Raji (cell line): ENCODE measurements at regions not wholly inside any gene's neighbourhood (a gene's known extent, or its start where the extent isn't known, plus 50 kb on each side); places are given as distances from the start of the nearest gene placed in this dataset.

ENCODE experiments used
- POLR2A ChIP-seq: IDR thresholded peaks from 2 replicates; pipeline ENCODE4 v1.6.1; 2011; ENCODE audit warnings: low read depth, low read length, control low read depth; ENCODE audit not compliant: insufficient read depth

DNA sequence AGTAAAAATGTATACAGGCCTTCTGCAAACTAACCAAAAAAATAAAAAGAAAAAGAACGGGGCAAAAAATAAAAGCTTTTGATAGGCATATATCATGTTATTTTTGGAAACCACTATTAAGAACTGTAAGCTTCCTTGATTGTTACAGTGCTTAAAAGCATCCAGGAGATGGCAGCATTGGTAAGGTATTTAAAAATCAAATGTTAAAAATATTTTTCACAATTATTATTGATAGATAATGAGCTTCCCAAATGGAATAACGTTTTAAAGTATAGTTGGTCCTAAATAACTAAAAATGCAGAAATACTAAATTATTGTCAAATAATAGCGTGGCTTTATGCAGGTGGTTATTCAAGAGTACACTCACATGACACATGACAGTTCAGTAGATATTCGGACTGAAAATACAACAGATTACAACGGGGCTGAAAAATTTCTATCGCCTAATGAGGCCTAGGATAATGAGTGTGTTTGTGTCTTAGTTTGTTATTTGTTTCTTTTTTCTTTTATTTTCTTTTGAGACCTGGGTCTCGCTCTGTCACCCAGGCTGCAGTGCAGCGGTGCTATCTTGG, 127.2 kb upstream of the ATF7IP start:
- no peak for TF ChIP-seq POLR2A

DNA sequence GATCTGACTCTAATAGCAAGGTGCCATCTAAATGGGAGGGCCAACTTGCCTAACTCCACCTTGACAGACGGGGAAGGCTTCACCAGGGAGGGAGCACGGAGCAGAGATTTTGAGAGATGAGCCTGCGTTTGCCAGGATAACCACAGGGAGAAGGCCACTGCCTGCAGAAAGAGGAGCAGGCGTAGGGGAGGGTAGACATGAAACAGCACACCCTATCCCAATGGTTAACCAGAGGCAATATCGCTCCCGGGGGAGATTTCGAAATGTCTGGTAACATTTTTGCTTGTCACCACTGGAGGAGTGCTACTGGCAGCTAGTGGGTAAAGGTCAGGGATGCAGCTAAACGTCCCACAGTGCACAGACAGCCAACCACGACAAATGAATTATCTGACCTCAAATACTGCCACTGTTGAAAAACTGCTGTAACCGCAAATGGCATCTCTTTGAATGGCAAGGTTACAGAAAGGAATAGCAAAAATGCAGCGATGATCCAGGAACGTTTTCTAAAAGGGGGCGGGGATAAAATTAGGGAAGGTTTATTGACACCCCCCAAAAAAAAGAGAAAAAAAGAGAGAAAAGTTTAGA, 126.0 kb upstream of the ATF7IP start:
- no peak for TF ChIP-seq POLR2A

DNA sequence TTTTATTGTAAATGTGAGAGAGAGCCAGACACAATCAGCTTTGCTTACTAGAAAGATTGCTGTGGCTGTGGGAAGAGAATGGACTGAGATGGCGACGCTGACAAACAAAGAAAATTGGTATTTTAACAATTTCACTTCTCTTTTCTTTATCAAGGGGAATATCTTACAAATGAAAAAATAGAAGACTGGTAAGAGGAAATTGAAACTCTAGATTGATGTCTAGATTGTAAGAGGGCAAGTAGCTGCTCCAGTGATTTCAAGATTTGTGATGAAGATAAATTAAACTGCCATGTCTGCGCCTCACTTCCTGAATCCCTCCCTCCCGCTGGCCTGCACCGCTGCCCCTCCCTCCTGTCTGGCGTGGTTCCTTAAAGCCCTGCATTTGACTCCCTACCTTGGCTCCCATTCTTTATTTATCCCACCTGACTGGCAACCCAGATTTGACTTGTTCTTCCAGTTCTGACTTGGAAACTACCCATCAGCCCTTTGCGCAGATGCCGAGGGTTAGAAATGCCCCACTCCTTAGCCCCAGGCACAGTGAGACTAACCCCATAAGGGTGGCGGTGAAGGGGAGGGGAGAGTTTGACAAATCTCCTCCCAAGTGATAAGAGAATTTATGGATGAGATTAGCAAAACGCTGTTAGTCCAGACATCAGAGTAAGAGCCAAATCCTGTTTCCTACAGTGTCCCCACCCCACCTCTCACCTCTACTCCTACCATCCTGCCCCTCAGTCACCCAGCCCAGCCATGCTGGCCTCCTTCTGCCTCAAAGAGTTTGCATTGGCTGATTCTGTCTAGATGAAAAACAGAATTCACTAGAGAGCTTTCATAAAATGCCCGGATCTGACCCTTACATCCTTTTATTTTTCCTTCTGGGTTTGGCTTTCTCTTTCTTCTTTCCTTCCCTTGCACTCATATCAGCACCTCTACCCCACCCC, 125.3 kb upstream of the ATF7IP start:
- no peak; the same call in 1 of the 2 replicates for TF ChIP-seq POLR2A

DNA sequence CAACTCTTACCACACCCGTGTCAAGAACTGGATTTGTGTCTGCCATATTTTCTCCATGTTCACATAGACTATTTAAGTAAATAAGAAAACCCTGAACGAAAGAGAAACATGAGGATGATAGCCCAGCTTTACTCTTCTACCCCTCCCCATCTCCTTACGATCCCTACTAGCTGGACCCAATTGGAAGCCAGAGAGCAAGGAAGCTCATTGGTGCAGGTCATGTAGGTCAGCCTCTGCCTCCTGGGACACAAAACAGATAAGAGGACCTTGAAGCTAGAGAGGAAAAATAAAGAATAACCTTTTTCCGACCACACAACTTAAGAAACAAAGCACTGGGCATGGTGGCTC, 124.6 kb upstream of the ATF7IP start:
- no peak for TF ChIP-seq POLR2A

DNA sequence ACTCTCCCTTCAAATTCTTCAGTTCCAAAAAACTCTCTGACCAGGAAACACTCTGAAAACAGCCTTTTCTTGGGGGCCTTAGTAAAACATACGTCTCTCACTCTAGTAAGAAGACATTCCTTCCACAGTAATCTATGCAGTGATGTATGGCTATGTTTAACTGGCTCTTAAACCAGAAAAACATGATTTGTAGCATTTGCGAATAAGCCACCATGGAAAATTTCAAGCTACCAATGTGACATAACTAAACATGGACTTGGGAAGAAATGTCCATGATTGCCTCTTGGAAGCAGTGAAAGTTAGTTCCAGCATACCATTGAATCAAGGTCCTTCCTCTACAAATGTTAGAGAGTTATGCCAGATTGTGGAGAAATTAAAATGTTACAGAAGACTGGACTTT, 121.5 kb upstream of the ATF7IP start:
- no peak for TF ChIP-seq POLR2A

DNA sequence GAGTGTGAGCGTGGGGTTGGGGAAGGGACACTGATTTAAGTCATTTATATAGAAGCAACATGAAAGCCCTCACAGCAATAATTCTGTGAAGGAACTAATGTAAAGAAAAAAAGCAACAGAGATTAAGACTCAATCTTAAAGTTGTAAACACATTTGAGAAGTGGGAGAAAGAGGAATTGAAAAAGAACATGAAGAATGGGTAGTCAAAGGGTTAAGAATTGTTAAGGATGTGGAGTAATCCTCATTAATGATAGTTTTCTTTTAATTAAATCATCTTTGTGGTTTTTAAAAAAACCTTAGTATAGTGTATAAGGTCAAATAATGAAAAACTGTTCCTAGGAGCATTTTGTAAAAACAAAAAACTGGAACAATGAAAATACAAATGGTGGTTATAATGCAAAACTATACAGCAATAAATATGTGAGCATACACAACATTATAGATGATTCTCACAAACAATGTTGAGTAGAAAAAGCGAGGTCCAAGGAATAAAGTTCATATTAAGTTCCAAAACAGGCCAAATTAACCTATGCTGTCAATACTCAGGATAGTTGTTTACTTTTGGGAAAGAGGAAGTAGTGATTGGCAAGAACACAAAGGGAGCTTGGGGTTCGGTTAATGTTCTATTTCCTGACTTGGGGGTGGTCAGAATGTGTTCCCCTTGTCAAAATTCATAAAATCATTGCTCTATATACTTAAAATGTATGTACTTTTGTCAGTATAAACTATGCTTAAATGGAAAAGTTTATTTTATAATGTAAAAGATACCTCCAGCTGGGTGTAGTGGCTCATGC, 120.4 kb upstream of the ATF7IP start:
- TF ChIP-seq POLR2A: no peak

DNA sequence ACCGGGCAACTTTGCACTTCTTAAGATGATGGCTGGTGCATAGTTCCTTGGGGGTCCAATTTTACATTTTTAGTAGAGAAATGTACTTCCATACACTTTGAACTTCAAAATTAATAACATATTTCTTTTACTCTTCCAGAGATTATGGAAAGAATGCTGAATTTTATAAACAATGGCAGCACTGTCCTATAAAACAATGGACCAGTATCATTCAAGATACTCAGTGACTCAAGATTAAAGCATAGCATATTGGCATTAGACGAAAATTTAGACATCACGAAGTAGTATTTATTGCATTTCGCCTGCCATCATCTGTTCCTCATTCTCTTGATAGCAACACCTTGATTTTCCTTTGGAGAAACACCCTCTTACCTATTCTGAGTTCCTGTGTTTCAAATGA, 118.3 kb upstream of the ATF7IP start:
- TF ChIP-seq POLR2A: no peak

DNA sequence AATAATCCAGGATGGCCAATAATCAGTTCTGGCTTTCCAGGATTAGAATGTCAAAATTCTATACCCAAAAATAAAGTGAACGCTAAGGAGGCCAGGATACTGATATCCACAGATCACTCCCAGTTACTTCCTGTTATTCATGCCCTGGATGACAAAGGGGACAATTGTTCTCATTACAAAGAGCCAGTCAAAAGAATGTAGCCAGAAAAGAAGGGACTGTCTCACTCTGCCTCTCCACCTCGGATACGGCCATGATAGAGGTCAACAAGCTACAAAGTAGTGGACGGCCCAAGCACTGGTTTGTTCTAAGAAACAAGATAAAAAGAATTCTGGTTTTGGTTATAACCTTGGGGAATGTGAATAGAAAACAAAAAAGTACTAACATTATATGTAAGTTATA, 116.1 kb upstream of the ATF7IP start:
- TF ChIP-seq POLR2A: no peak

DNA sequence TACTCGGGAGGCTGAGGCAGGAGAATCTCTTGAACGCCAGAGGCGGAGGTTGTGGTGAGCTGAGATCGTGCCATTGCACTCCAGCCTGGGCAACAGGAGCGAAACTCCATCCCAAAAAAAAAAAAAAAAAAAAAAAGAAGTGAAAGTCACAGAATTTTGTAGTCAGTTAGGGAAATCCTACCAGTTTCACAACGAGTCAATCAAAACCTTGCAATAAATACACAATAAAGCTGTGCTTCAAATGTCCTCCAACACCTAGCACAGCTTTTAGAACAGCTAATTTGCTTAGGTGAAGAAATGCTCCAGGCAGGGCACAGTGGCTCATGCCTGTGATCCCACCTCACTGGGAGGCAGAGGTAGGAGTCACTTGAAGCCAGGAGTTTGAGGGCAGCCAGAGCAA, 112.8 kb upstream of the ATF7IP start:
- TF ChIP-seq POLR2A: no peak

DNA sequence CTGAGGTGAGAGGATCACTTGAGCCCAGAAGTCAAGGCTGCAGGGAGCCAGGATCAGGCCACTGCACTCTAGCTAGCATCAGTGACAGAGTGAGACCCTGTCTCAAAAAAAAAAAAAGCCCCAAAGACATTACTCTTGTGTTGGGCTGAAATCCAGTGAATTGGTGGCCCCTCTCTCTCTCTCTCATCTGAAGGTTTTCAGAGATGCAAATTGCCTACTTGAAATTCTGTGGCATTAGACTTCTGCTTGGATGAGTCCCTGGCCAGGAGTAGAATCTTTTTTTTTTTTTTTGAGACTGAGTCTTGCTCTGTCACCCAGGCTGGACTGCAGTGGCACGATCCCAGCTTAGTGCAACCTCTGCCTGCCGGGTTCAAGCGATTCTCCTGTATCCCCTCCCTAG, 112.0 kb upstream of the ATF7IP start:
- TF ChIP-seq POLR2A: no peak

DNA sequence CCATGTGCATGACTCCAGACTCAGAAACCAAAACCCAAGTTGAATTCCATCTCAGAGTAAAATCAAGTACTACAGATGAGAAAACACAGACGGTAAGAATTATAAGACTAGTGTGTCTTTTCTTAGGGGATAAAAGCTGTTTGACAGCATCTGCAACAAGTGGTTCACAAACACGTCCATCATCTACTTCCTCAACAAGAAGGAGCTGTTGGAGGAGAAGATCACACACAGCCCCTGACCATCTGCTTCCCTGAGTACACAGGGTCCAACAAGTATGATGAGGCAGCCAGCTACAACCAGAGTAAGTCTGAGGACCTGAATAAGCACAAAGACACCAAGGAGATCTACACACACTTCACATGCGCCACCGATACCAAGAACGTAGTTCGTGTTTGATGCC, 110.7 kb upstream of the ATF7IP start:
- TF ChIP-seq POLR2A: no peak

DNA sequence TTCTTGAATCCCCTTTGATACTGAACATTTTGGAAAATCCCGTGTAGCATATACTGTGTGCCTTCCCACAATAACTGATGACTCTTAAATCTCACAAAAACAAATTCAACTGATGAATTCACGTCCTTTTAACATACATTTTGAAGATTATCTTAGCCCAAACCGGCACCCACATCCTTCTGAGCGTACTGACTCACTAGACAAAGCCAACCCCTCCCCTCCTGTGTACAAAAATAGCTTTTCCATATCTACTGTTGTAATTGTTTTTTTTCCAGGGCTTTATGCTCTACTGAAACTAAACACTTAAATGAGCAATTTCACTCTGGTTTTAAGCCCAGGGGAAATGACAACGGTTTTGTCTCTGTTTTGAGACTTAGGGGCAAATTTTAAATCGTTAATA, 109.4 kb upstream of the ATF7IP start:
- no peak for TF ChIP-seq POLR2A

DNA sequence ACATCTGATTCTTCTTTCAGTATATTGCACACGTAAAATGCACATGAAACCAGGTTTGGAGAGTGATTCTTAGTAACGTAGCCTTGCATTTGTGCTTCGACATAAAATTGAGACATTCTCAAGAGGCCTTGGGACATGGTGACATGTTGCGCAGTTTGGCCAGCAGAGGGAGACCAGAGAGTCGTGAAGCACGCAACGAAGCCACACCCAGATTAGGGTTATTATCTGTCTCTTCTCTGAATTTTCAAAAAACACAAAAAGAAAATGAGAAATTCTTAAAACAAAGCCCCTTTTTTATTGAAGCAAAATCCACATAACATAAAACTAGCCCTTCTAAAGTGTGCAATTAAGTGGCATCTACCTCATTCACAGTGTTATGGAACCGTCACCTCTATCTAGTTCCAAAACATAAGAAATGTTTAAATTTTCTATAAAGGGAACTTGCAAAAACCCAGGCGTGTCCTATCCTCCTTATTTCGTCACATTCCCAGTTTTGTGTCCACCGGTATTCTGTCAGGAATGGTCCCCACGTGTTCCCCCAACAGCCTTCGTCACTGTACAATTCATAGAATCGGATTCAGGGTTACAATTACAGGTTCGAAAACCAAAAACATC, 108.8 kb upstream of the ATF7IP start:
- no peak for TF ChIP-seq POLR2A

DNA sequence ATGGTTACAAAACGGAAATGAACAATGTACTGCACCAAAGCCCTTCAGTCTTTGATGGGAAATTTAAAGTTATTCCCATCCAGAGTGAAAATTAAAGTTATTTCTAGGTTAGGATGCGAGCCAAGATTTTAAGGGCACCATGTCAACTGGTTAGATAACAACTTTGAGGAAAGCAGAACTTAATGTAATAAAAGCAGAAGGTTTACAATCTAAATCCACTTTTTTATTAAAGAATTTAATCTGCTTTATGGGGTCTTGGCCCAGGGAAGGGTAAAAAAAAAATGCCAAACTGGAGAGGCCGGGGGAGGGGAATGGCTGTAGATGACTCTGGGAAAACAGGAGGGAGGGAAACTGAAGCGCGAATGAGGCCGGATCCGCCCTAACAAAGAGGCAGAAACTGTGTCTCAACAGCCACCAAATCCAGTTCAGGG, 108.2 kb upstream of the ATF7IP start:
- TF ChIP-seq POLR2A: peak; percentile 69
